ENCODE measurements at regions not wholly inside any gene's neighbourhood (a gene's known extent, or its start where the extent isn't known, plus 50 kb on each side); places are given as distances from the start of the nearest gene placed in this dataset.

- no peak for TF ChIP-seq PRDM4 (CRISPR knock-in tag; IDR thresholded peaks at IDR 0.05; ENCODE audit: borderline replicate concordance)
- TF ChIP-seq SP140L (CRISPR knock-in tag; IDR thresholded peaks at IDR 0.05; ENCODE audit: borderline replicate concordance), result no peak
- no peak for TF ChIP-seq NFYC (CRISPR knock-in tag; IDR thresholded peaks at IDR 0.05)
Observed at GRCh38 chr4:132910229-132910748, 238.8 kb upstream of the PCDH10 start (continued).

- DNase-seq (ENCODE audit: low spot score) (no peak), ATAC-seq (no peak), FAIRE-seq (no peak)
- H3K36me3 ChIP-seq (replicated peaks in 1 of 2; ENCODE audit: control insufficient read depth in 1 of 2, insufficient read depth in 2 of 2, low read length in 2 of 2), result no peaks in the 10 kb centered on the region
- WGBS (ENCODE audit: low lambda C conversion rate), result 0% methylated on average over 1 of the region's 1 CpG
- CTCF ChIA-PET (ENCODE audit: low intra/inter-chr PET ratio, low total read pairs), result no interaction called here
- no peak for TF ChIP-seq STAG1 (CRISPR knock-in tag; IDR thresholded peaks at IDR 0.05)
- TF ChIP-seq ZBTB49 (CRISPR knock-in tag; IDR thresholded peaks at IDR 0.05; ENCODE audit: borderline replicate concordance), result no peak
- TF ChIP-seq YEATS2 (CRISPR knock-in tag; IDR thresholded peaks at IDR 0.05; ENCODE audit: borderline replicate concordance), result no peak
- no peak for TF ChIP-seq PREB (CRISPR knock-in tag; IDR thresholded peaks at IDR 0.05)
- TF ChIP-seq REPIN1 (CRISPR knock-in tag; IDR thresholded peaks at IDR 0.05; ENCODE audit: borderline replicate concordance, low read depth), result no peak
- no peak for TF ChIP-seq KAT2B (IDR thresholded peaks at IDR 0.05; ENCODE audit: borderline replicate concordance, low read depth, low read length)
- no peak for TF ChIP-seq ZNF160 (CRISPR knock-in tag; IDR thresholded peaks at IDR 0.05)
- no peak for TF ChIP-seq ZNF660 (CRISPR knock-in tag; IDR thresholded peaks at IDR 0.05; ENCODE audit: borderline replicate concordance, low read depth)
- no peak for TF ChIP-seq TFAP4 (IDR thresholded peaks at IDR 0.05; ENCODE audit: borderline replicate concordance, low read depth)
- no peak for TF ChIP-seq SMAD9 (CRISPR knock-in tag; IDR thresholded peaks at IDR 0.05)
- no peak overlapping the region for H3K4me2 ChIP-seq (ENCODE audit: low read depth, low read length)
- no peaks in the 10 kb centered on the region for H3K9me3 ChIP-seq (ENCODE audit: low read length)
- no peak overlapping the region for H3K9ac ChIP-seq (ENCODE audit: insufficient read depth, low read depth, low read length)
- in situ Hi-C loops (cut with HindIII; ENCODE audit: extremely low pct_ligation_motif_present, low pct_unique_long_range_greater_than_20kb), result no loop called here
- no TSS peak for BruUV-seq (replicated peaks)
- no peaks in the 10 kb centered on the region for H3K27me3 ChIP-seq (ENCODE audit: control insufficient read depth in 1 of 2, insufficient read depth in 2 of 2, low read length in 2 of 2)
- H4K20me1 ChIP-seq (ENCODE audit: insufficient read depth, low read length), result no peaks in the 10 kb centered on the region
- no peaks in the 10 kb centered on the region for H3K79me2 ChIP-seq (ENCODE audit: insufficient read depth, low read length)
- intact Hi-C loops (cut with micrococcal nuclease; ENCODE audit: unreplicated experiment), result no loop called here
- H3K27ac ChIP-seq (ENCODE audit: extremely low read length, insufficient read depth, low read length), result no peak overlapping the region
- POLR2A ChIA-PET, result no interaction called here
- H3K4me3 ChIP-seq (replicated peaks in 1 of 3; ENCODE audit: insufficient read depth in 1 of 3, low read depth in 2 of 3, low read length in 3 of 3), result no peak overlapping the region
- H3K4me1 ChIP-seq (ENCODE audit: insufficient read depth, low read length), result no peaks in the 10 kb centered on the region
- H2AFZ ChIP-seq (ENCODE audit: low read length), result no peak overlapping the region
Observed at GRCh38 chr4:132918096-132918495, 231.0 kb upstream of the PCDH10 start.

All from HepG2 (cell line).